ENCODE measurements at regions not wholly inside any gene's neighbourhood (a gene's known extent, or its start where the extent isn't known, plus 50 kb on each side); places are given as distances from the start of the nearest gene placed in this dataset.

- no peak for TF ChIP-seq CTCF (IDR thresholded peaks at IDR 0.05; ENCODE audit: control insufficient read depth, extremely low read depth, insufficient read depth)
- DNase-seq (ENCODE audit: low read depth): no peak
- H3K4me3 ChIP-seq (ENCODE audit: low read depth, low read length): no peak overlapping the region
These were observed 81.9 kb upstream of the RAB11FIP2 start for GRCh38 chr10:118128675-118129074.

- no peak overlapping the region for H3K4me3 ChIP-seq (ENCODE audit: low read depth, low read length)
- DNase-seq (ENCODE audit: low read depth): no peak
- no peak for TF ChIP-seq CTCF (IDR thresholded peaks at IDR 0.05; ENCODE audit: control insufficient read depth, extremely low read depth, insufficient read depth)
These were observed 72.0 kb upstream of the RAB11FIP2 start for GRCh38 chr10:118118716-118119115.

- TF ChIP-seq CTCF (IDR thresholded peaks at IDR 0.05; ENCODE audit: control insufficient read depth, extremely low read depth, insufficient read depth): no peak
- H3K4me3 ChIP-seq (ENCODE audit: low read depth, low read length): no peak overlapping the region
- DNase-seq (ENCODE audit: low read depth): peak; percentile 13
These were observed 70.1 kb upstream of the RAB11FIP2 start for GRCh38 chr10:118116715-118117449.

GRCh38 chr10:118116362-118116714 is 69.6 kb upstream of the RAB11FIP2 start:
- TF ChIP-seq CTCF (IDR thresholded peaks at IDR 0.05; ENCODE audit: control insufficient read depth, extremely low read depth, insufficient read depth): no peak
- DNase-seq (ENCODE audit: low read depth): no peak
- no peak overlapping the region for H3K4me3 ChIP-seq (ENCODE audit: low read depth, low read length)

- no peak overlapping the region for H3K4me3 ChIP-seq (ENCODE audit: low read depth, low read length)
- no peak for TF ChIP-seq CTCF (IDR thresholded peaks at IDR 0.05; ENCODE audit: control insufficient read depth, extremely low read depth, insufficient read depth)
- no peak for DNase-seq (ENCODE audit: low read depth)
These were observed 69.0 kb upstream of the RAB11FIP2 start for GRCh38 chr10:118115701-118116100.

DNA sequence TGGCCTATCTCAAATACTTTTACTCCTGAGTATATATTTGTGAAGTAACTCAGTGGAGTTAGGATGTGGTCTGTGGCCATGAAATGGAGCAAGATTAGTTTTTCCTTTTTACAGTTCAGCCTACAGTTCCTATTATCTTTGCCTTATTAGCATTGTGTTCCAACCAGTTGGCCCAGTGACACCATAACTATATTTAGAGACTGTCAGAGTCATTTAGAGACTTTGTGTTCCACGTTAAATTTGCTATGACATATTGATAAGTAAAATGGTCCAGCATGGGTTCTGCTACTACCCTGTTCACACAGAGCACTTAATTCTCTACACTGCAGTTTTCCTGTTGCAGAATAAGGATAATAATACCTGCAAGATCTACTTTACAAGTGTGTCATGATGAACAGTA is 68.3 kb upstream of the RAB11FIP2 start:
- no peak for DNase-seq (ENCODE audit: low read depth)
- no peak for TF ChIP-seq CTCF (IDR thresholded peaks at IDR 0.05; ENCODE audit: control insufficient read depth, extremely low read depth, insufficient read depth)
- no peak overlapping the region for H3K4me3 ChIP-seq (ENCODE audit: low read depth, low read length)

- TF ChIP-seq CTCF (IDR thresholded peaks at IDR 0.05; ENCODE audit: control insufficient read depth, extremely low read depth, insufficient read depth): no peak
- H3K4me3 ChIP-seq (ENCODE audit: low read depth, low read length): no peak overlapping the region
- no peak for DNase-seq (ENCODE audit: low read depth)
These were observed 65.9 kb upstream of the RAB11FIP2 start for GRCh38 chr10:118112543-118113125.

Measured in LNCaP clone FGC (cell line).